H7 (cell line): ENCODE measurements at regions not wholly inside any gene's neighbourhood (a gene's known extent, or its start where the extent isn't known, plus 50 kb on each side); places are given as distances from the start of the nearest gene placed in this dataset.
"Not testable (repeated sequence)": the region's sequence is repeated elsewhere in the genome, so short reads cannot be mapped to it uniquely, and the experiment has no call there.

ENCODE experiments used
- DNase-seq: peaks from one replicate; pipeline ENCODE4 v3.0.0; 2012
- H3K27me3 ChIP-seq: 2 replicates; pipeline ENCODE4 v1.6.0; 2011; ENCODE audit warnings: mild to moderate bottlenecking, low read length; ENCODE audit not compliant: control insufficient read depth, insufficient read depth
- H3K36me3 ChIP-seq: replicated peaks from 2 replicates; pipeline ENCODE4 v1.5.1; 2011; ENCODE audit warnings: low read length; ENCODE audit not compliant: control insufficient read depth, insufficient read depth
- H3K4me3 ChIP-seq: 2 replicates; pipeline ENCODE4 v1.5.1; 2011; ENCODE audit warnings: low read depth, mild to moderate bottlenecking, control low read depth, low read length, moderate library complexity; ENCODE audit not compliant: insufficient read depth

- no peak for DNase-seq
- H3K27me3 ChIP-seq: no peaks in the 10 kb centered on the region
- no peak overlapping the region for H3K4me3 ChIP-seq
- no peaks in the 10 kb centered on the region for H3K36me3 ChIP-seq
These were observed 1176.1 kb downstream of the PLA2G4A start for GRCh38 chr1:188004849-188005248.

- Histone ChIP-seq H3K27me3 (no peaks in the 10 kb centered on the region), H3K4me3 (no peak overlapping the region), H3K36me3 (no peaks in the 10 kb centered on the region)
- DNase-seq: no peak
These were observed 1177.6 kb downstream of the PLA2G4A start for GRCh38 chr1:188006354-188006753.

- not testable (repeated sequence) for H3K27me3 ChIP-seq, H3K4me3 ChIP-seq, H3K36me3 ChIP-seq, DNase-seq
These were observed 1184.6 kb downstream of the PLA2G4A start for GRCh38 chr1:188013222-188013849.

- Histone ChIP-seq H3K36me3 (no peaks in the 10 kb centered on the region), H3K4me3 (no peak overlapping the region)
These were observed 1189.2 kb downstream of the PLA2G4A start for GRCh38 chr1:188017921-188018320.

GRCh38 chr1:188022661-188023060, 1193.9 kb downstream of the PLA2G4A start:
- DNase-seq: no peak
- Histone ChIP-seq H3K27me3 (no peaks in the 10 kb centered on the region), H3K36me3 (no peaks in the 10 kb centered on the region), H3K4me3 (no peak overlapping the region)

More at GRCh38 chr1:188017921-188018320, 1189.2 kb downstream of the PLA2G4A start:
- DNase-seq: no peak
- no peaks in the 10 kb centered on the region for H3K27me3 ChIP-seq

GRCh38 chr1:188023206-188023605, 1194.5 kb downstream of the PLA2G4A start:
- DNase-seq: no peak
- H3K36me3 ChIP-seq: no peaks in the 10 kb centered on the region
- no peak overlapping the region for H3K4me3 ChIP-seq
- H3K27me3 ChIP-seq: no peaks in the 10 kb centered on the region

- no peaks in the 10 kb centered on the region for H3K27me3 ChIP-seq
- H3K4me3 ChIP-seq: no peak overlapping the region
- no peaks in the 10 kb centered on the region for H3K36me3 ChIP-seq
- no peak for DNase-seq
These were observed 1198.9 kb downstream of the PLA2G4A start for GRCh38 chr1:188027613-188028012.

GRCh38 chr1:188037572-188037971, 1208.8 kb downstream of the PLA2G4A start:
- H3K27me3 ChIP-seq, DNase-seq, H3K36me3 ChIP-seq, H3K4me3 ChIP-seq: not testable (repeated sequence)

- H3K36me3 ChIP-seq: no peaks in the 10 kb centered on the region
- no peak overlapping the region for H3K4me3 ChIP-seq
- H3K27me3 ChIP-seq: no peaks in the 10 kb centered on the region
- DNase-seq: no peak
These were observed 1214.9 kb downstream of the PLA2G4A start for GRCh38 chr1:188043536-188044245.

GRCh38 chr1:188050250-188050649, 1221.5 kb downstream of the PLA2G4A start:
- Histone ChIP-seq H3K36me3 (no peaks in the 10 kb centered on the region), H3K27me3 (no peaks in the 10 kb centered on the region), H3K4me3 (no peak overlapping the region)
- no peak for DNase-seq

GRCh38 chr1:188056011-188056410, 1227.3 kb downstream of the PLA2G4A start:
- DNase-seq: no peak
- Histone ChIP-seq H3K4me3 (no peak overlapping the region), H3K27me3 (no peaks in the 10 kb centered on the region), H3K36me3 (no peaks in the 10 kb centered on the region)

GRCh38 chr1:188058801-188059200, 1230.1 kb downstream of the PLA2G4A start:
- DNase-seq: no peak
- Histone ChIP-seq H3K4me3 (no peak overlapping the region), H3K36me3 (no peaks in the 10 kb centered on the region), H3K27me3 (no peaks in the 10 kb centered on the region)

GRCh38 chr1:188061881-188062280, 1233.1 kb downstream of the PLA2G4A start:
- Histone ChIP-seq H3K4me3 (no peak overlapping the region), H3K27me3 (no peaks in the 10 kb centered on the region), H3K36me3 (no peaks in the 10 kb centered on the region)
- no peak for DNase-seq

- H3K27me3 ChIP-seq: no peaks in the 10 kb centered on the region
- no peaks in the 10 kb centered on the region for H3K36me3 ChIP-seq
- no peak for DNase-seq
- no peak overlapping the region for H3K4me3 ChIP-seq
These were observed 1233.7 kb downstream of the PLA2G4A start for GRCh38 chr1:188062456-188062855.

- H3K4me3 ChIP-seq: no peak overlapping the region
- no peaks in the 10 kb centered on the region for H3K36me3 ChIP-seq
- no peaks in the 10 kb centered on the region for H3K27me3 ChIP-seq
- no peak for DNase-seq
These were observed 1237.2 kb downstream of the PLA2G4A start for GRCh38 chr1:188065917-188066316.
